Chondrocyte (in vitro differentiated cells): ENCODE measurements at regions not wholly inside any gene's neighbourhood (a gene's known extent, or its start where the extent isn't known, plus 50 kb on each side); places are given as distances from the start of the nearest gene placed in this dataset.
"Not testable (repeated sequence)": the region's sequence is repeated elsewhere in the genome, so short reads cannot be mapped to it uniquely, and the experiment has no call there.

Experiments
- DNase-seq: peaks from one replicate; pipeline ENCODE4 v3.0.0; 2021; ENCODE audit warnings: mixed read lengths, low spot score
- H3K27ac Mint-ChIP-seq: one replicate; pipeline ENCODE4 v1.8.0; 2021; ENCODE audit warnings: mild to moderate bottlenecking, moderate library complexity, mixed read lengths; ENCODE audit not compliant: unreplicated experiment
- H3K27me3 Mint-ChIP-seq: 2 replicates; pipeline ENCODE4 v1.8.0; 2021; ENCODE audit warnings: low read depth, mixed read lengths
- H3K36me3 Mint-ChIP-seq: 2 replicates; pipeline ENCODE4 v1.8.0; 2021; ENCODE audit warnings: low read depth, mixed read lengths
- H3K4me1 Mint-ChIP-seq: 2 replicates; pipeline ENCODE4 v1.8.0; 2021; ENCODE audit warnings: low read depth, mild to moderate bottlenecking, mixed read lengths
- H3K4me3 Mint-ChIP-seq: one replicate; pipeline ENCODE4 v1.8.0; 2021; ENCODE audit warnings: mild to moderate bottlenecking, moderate library complexity, mixed read lengths; ENCODE audit not compliant: unreplicated experiment
- H3K9me3 Mint-ChIP-seq: 2 replicates; pipeline ENCODE4 v1.8.0; 2021; ENCODE audit warnings: low read depth, mixed read lengths
- TF ChIP-seq, protein P1 (sequence below): fragments of 200-600 bp; sonication (generic); IDR thresholded peaks from 2 replicates; pipeline ENCODE4 v1.5.0; 2021; ENCODE audit warnings: antibody characterized with exemption, mild to moderate bottlenecking, moderate library complexity

DNA sequence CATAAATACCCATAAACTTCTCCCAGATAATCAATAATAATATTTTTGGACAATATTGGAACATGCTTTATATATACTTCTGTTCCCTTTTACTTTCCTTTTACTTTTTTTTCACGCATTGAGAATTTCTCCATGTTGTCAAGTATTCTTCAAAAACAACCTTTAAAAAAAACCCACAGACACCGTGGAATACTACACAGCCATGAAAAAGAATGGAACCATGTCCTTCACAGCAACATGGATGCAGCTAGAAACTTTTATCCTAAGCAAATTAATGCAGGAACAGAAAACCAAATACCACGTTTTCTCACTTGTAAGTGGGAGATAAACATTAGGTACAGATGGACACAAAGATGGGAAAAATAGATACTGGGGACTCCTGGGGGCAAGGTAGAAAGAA lies 854.7 kb downstream of the TBC1D22A start:
- no peaks in the 10 kb centered on the region for H3K4me1 Mint-ChIP-seq
- TF ChIP-seq, protein P1, sequence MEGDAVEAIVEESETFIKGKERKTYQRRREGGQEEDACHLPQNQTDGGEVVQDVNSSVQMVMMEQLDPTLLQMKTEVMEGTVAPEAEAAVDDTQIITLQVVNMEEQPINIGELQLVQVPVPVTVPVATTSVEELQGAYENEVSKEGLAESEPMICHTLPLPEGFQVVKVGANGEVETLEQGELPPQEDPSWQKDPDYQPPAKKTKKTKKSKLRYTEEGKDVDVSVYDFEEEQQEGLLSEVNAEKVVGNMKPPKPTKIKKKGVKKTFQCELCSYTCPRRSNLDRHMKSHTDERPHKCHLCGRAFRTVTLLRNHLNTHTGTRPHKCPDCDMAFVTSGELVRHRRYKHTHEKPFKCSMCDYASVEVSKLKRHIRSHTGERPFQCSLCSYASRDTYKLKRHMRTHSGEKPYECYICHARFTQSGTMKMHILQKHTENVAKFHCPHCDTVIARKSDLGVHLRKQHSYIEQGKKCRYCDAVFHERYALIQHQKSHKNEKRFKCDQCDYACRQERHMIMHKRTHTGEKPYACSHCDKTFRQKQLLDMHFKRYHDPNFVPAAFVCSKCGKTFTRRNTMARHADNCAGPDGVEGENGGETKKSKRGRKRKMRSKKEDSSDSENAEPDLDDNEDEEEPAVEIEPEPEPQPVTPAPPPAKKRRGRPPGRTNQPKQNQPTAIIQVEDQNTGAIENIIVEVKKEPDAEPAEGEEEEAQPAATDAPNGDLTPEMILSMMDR = no peak
- no peak overlapping the region for H3K27ac Mint-ChIP-seq
- H3K27me3 Mint-ChIP-seq = no peaks in the 10 kb centered on the region
- no peaks in the 10 kb centered on the region for H3K36me3 Mint-ChIP-seq
- no peak overlapping the region for H3K4me3 Mint-ChIP-seq
- DNase-seq = no peak
- H3K9me3 Mint-ChIP-seq = peaks cover 3% of the 10 kb centered on the region

DNA sequence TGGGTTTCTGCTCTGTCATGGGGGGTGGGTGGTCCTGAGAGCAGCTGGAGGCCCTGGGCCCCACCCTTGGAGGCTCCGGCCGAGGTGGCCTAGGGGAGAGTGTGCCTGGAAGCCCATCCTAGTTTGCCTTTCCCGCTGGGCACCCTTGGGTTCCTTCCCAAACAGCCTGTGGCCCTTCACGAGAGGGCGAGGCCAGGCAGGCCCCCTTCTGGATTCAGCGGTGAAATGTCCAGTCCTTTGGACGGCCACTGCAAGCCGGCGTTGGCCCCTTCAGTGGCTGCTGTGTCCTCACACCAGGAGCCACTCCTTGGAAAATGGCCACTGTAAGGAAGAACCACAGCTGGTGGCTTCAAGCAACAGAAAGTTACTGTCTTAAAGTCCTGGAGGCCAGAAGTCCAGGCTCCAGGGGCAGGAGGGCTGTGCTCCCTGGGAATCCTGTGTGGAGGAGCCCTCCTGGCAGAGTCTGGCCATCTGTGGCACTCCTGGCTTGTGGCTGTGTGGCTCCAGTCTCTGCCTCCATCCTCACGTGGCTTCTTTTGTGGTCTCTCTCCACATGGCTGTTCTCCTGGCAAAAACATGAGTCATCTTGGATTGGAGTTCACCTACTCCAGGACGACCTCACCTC lies 854.1 kb downstream of the TBC1D22A start:
- Mint-ChIP-seq H3K4me3 (no peak overlapping the region), H3K36me3 (no peaks in the 10 kb centered on the region), H3K27ac (no peak overlapping the region), H3K4me1 (no peaks in the 10 kb centered on the region), H3K9me3 (peaks cover 2% of the 10 kb centered on the region), H3K27me3 (no peaks in the 10 kb centered on the region)
- DNase-seq = peak; percentile 65
- TF ChIP-seq, protein P1 = no peak

DNA sequence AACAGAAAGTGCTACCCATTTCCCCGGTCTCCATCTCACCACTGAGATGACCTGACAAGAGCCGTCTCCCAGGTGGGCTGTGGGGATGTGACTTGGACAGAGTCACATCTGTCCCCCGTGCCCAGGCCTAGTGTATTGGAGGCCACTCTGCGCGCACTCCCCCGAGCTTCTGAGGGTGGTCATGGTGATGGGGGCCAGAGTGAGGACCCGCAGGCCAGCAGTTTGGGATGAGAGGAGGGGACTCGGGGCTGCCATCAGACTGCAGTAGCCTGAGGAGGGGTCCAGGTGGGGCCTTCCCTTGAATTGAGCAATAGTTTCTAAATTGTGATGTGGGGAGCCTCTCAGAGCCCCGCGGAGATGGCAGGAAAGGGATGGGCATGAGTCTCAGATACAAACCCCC lies 852.6 kb downstream of the TBC1D22A start:
- no peaks in the 10 kb centered on the region for H3K27me3 Mint-ChIP-seq
- DNase-seq = peak; percentile 68
- TF ChIP-seq, protein P1 = no peak
- no peaks in the 10 kb centered on the region for H3K4me1 Mint-ChIP-seq
- no peaks in the 10 kb centered on the region for H3K36me3 Mint-ChIP-seq
- no peak overlapping the region for H3K4me3 Mint-ChIP-seq
- H3K9me3 Mint-ChIP-seq = peaks cover 2% of the 10 kb centered on the region
- H3K27ac Mint-ChIP-seq = no peak overlapping the region

DNA sequence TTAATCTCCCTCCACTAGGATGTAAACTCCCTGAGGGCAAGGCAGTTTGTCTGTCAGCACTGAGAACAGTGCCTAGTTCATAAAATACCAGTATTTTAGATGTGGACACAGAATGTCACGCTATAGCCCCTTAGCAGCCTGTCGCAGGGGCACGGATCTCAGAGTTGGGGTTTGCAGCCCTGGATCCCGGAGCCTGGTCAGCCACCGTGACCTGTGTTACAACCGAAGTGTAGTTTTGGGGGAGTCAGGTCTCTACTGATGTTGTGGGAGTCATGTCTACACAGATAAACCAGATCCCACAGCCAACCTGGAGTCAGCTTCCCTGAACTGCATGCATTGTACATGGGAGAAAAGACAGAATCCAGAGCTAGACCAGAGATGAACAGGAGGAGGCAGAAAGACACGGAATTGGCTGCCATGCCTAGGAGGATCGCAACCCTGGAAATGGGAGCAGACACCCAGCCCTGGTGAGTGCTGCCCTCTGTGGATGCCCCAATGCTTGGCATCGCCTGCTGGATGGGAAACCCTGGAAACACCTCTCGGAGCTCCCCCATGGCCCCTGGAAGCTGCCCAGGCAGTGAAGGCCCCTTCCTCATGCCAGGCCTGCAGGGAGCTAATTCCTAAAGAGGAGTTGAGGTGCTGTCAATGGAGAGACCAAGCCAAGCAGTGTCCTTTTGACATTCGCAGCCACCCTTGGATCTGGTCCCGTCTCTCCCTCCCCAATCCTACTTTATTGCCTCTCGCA lies 851.3 kb downstream of the TBC1D22A start:
- TF ChIP-seq, protein P1 = no peak
- Mint-ChIP-seq H3K27ac (no peak overlapping the region), H3K9me3 (peaks cover 11% of the 10 kb centered on the region), H3K36me3 (peaks cover 1% of the 10 kb centered on the region), H3K27me3 (no peaks in the 10 kb centered on the region), H3K4me3 (no peak overlapping the region), H3K4me1 (no peaks in the 10 kb centered on the region)
- DNase-seq = peak; percentile 49

DNA sequence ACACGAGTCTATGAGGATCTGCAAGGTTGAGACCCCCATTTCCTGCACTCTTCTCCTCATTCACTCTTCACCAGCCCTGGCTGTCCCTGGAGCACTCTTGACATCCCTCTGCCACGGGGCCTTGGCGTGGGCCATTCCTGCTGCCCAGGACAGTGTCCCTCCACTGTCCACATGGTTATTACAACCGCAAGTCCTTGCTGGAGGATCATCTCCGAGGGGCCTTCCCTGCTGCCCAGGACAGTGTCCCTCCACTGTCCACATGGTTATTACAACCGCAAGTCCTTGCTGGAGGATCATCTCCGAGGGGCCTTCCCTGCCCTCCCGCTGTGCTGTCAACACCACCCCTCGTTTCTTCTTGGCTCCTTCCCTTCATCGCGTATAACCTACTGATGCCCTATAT lies 850.7 kb downstream of the TBC1D22A start:
- H3K4me3 Mint-ChIP-seq, H3K27ac Mint-ChIP-seq: not testable (repeated sequence)

More for the DNA sequence above, 850.7 kb downstream of the TBC1D22A start:
- H3K27me3 Mint-ChIP-seq, H3K36me3 Mint-ChIP-seq, H3K4me1 Mint-ChIP-seq: not testable (repeated sequence)
- peaks cover 11% of the 10 kb centered on the region for H3K9me3 Mint-ChIP-seq
- DNase-seq = peak; percentile 63
